Neutrophil (primary cell): ENCODE measurements at regions not wholly inside any gene's neighbourhood (a gene's known extent, or its start where the extent isn't known, plus 50 kb on each side); places are given as distances from the start of the nearest gene placed in this dataset.

Experiments used
- H3K27ac ChIP-seq: fragments of 200-600 bp; sonication (generic); 2 replicates; pipeline ENCODE4 v1.5.1; 2016; ENCODE audit warnings: mild to moderate bottlenecking, moderate library complexity
- H3K27me3 ChIP-seq: fragments of 200-600 bp; sonication (generic); 2 replicates; pipeline ENCODE4 v1.6.0; 2016; ENCODE audit warnings: mild to moderate bottlenecking
- H3K36me3 ChIP-seq: fragments of 200-600 bp; sonication (generic); 2 replicates; pipeline ENCODE4 v1.5.1; 2017
- H3K4me1 ChIP-seq, 2 experiments: fragments of 200-600 bp in 1 of 2; sonication (generic) in 1 of 2; 1 replicate in 1 of 2; 2 replicates in 1 of 2; pipeline versions ENCODE4 v1.5.1 to v1.6.1; 2013 to 2016; ENCODE audit warnings: low read depth in 1 of 2, low read length in 1 of 2, mild to moderate bottlenecking in 1 of 2, moderate library complexity in 1 of 2; ENCODE audit not compliant: control insufficient read depth in 1 of 2, insufficient read depth in 1 of 2
- H3K4me3 ChIP-seq, 2 experiments: fragments of 200-600 bp in 1 of 2; sonication (generic) in 1 of 2; 1 replicate in 1 of 2; 2 replicates in 1 of 2; pipeline ENCODE4 v1.5.1; 2013 to 2016; ENCODE audit warnings: low read depth in 1 of 2, low read length in 1 of 2, mild to moderate bottlenecking in 1 of 2, moderate library complexity in 1 of 2
- H3K9me3 ChIP-seq: fragments of 200-600 bp; sonication (generic); 2 replicates; pipeline ENCODE4 v1.5.1; 2016
- TF ChIP-seq, protein P1 (sequence below): fragments of 200-600 bp; sonication (generic); IDR thresholded peaks from 2 replicates; pipeline ENCODE4 v1.5.1; 2016; ENCODE audit warnings: antibody characterized with exemption

DNA sequence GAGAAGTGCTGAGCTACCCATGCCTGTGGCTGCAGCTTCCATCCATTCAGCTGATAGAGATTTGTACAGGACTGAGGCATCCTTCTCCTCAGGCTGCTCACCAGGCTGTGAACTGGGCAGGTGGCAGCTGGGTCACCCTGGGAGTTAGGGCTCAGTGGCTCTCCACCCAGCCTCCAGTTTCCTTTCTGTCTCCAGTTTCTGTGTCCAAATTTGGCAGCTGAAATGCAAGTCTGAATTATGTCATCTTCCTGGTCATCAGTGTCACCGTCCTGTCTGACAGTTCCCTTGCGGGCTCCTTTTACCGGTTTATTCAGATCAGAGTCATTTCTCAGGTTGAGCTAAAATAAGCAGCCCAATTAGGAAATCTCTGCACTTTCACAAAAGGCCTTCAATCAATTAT is 93.3 kb downstream of the EDN1 start:
- H3K27me3 ChIP-seq = no peaks in the 10 kb centered on the region
- no peaks in the 10 kb centered on the region for H3K36me3 ChIP-seq
- no peak overlapping the region for H3K4me3 ChIP-seq
- no peaks in the 10 kb centered on the region for H3K4me1 ChIP-seq
- TF ChIP-seq, protein P1, sequence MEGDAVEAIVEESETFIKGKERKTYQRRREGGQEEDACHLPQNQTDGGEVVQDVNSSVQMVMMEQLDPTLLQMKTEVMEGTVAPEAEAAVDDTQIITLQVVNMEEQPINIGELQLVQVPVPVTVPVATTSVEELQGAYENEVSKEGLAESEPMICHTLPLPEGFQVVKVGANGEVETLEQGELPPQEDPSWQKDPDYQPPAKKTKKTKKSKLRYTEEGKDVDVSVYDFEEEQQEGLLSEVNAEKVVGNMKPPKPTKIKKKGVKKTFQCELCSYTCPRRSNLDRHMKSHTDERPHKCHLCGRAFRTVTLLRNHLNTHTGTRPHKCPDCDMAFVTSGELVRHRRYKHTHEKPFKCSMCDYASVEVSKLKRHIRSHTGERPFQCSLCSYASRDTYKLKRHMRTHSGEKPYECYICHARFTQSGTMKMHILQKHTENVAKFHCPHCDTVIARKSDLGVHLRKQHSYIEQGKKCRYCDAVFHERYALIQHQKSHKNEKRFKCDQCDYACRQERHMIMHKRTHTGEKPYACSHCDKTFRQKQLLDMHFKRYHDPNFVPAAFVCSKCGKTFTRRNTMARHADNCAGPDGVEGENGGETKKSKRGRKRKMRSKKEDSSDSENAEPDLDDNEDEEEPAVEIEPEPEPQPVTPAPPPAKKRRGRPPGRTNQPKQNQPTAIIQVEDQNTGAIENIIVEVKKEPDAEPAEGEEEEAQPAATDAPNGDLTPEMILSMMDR = no peak
- H3K9me3 ChIP-seq = no peaks in the 10 kb centered on the region
- no peak overlapping the region for H3K27ac ChIP-seq

DNA sequence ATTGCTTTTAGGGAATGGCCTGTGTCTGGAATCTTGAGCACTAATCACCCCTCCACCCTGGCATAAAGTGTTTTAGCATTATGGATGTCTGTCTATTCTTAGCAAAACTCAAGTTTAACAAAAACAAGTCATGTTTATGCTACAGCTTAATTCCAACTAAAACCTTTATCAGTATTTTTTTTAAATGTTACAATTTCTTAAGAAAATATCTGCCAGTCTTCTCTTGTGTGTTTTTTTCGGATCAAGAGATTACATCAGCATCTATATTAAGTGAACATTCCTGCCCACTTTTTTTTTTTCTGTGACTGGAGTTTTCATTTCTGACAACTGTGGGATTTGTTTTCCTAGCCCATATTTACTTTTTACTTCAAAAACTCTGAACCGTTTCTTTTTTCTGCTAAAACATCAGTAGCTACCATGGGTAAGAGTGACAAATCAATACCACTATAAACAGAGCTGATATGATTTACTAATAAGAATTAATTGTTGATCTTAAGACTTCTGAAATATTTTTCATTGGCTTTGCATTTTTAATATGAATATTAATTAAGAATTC is 94.3 kb downstream of the EDN1 start:
- H3K4me1 ChIP-seq = no peaks in the 10 kb centered on the region
- H3K27ac ChIP-seq = no peak overlapping the region
- no peaks in the 10 kb centered on the region for H3K36me3 ChIP-seq
- no peak overlapping the region for H3K4me3 ChIP-seq
- TF ChIP-seq, protein P1 = no peak
- H3K9me3 ChIP-seq = no peaks in the 10 kb centered on the region
- no peaks in the 10 kb centered on the region for H3K27me3 ChIP-seq

DNA sequence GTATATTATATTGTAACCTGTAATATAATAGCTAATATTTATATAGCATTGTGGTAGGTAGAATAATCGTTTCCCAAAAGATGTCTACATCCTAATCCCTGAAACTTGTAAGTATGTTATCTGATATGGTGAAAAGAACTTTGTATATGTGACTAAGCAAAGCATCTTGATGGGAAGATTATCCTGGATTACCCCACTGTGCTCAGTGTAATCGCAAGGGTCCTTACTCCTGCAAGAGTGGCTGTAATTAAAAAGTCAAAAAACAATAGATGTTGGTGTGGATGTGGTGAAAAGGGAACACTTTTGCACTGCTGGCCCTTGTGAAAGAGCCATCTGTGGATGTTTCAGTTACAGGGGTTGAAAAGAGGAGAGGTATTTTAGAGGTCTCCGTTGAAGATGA is 95.2 kb downstream of the EDN1 start:
- TF ChIP-seq, protein P1 = no peak
- Histone ChIP-seq H3K4me1 (no peaks in the 10 kb centered on the region), H3K27me3 (no peaks in the 10 kb centered on the region), H3K9me3 (no peaks in the 10 kb centered on the region), H3K4me3 (no peak overlapping the region), H3K27ac (no peak overlapping the region), H3K36me3 (no peaks in the 10 kb centered on the region)

DNA sequence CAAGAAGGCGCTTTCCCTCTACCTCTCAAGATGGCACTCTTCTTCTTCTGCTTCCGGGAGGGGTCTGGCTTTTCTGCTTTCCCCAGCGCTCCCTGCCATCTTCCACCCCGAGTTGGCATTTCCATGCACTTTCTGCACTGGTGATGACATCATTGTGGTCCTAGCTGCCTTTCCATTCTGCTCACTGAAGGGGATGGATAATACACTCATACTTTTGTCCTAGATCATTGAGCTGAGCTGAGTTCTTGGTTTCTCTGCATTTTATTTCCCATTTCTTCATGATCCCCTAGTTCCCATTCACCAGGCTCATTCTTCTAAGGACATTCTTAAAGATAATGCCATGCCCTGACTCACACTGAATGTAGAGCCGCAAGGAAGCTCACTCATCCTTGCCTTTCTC is 96.7 kb downstream of the EDN1 start:
- no peak overlapping the region for H3K27ac ChIP-seq
- no peaks in the 10 kb centered on the region for H3K9me3 ChIP-seq
- no peaks in the 10 kb centered on the region for H3K4me1 ChIP-seq
- H3K27me3 ChIP-seq = no peaks in the 10 kb centered on the region
- TF ChIP-seq, protein P1 = no peak
- H3K36me3 ChIP-seq = no peaks in the 10 kb centered on the region
- no peak overlapping the region for H3K4me3 ChIP-seq

DNA sequence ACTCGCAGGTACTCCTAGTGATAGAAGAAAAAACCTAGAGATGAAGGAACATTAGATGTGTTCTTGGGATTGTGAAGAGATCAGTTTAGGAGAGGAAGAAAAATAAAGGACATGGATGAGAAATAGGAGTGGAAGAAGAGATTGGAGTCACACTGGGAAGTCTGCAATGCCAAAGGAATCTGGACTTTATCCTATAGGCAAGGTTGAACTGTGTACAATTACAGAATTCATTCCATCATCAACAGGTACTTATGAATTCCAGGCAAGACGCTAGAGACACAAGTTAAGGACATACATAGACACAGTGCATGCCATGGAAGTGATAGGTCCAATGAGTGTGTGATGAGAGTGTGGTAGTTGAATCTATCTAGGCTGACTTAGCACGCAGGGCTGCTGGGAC is 101.3 kb downstream of the EDN1 start:
- Histone ChIP-seq H3K36me3 (no peaks in the 10 kb centered on the region), H3K9me3 (no peaks in the 10 kb centered on the region), H3K4me1 (no peaks in the 10 kb centered on the region), H3K27me3 (no peaks in the 10 kb centered on the region), H3K4me3 (no peak overlapping the region), H3K27ac (no peak overlapping the region)
- TF ChIP-seq, protein P1 = no peak

DNA sequence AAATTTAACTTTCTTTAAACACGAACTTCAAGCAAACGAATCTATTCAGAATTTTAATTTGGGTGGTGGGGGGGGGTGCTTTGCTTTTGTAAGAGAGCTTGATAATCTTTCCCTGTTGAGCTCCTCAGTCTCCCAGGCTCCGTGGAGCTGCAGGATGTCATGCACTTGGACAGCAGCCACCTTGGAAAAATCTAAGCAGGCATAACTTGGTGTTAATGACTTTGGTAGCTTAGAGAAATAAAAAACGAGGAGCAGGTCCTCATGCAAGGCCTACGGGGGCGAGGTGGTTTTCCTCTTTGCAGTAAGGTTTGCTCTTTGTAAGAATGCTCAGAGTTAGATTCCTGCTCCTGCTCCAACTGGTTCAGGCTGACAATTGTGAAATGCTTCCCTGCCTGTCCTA is 102.3 kb downstream of the EDN1 start:
- TF ChIP-seq, protein P1 = no peak
- H3K27me3 ChIP-seq = no peaks in the 10 kb centered on the region
- H3K36me3 ChIP-seq = no peaks in the 10 kb centered on the region
- no peak overlapping the region for H3K4me3 ChIP-seq
- H3K4me1 ChIP-seq = no peaks in the 10 kb centered on the region
- H3K27ac ChIP-seq = no peak overlapping the region
- H3K9me3 ChIP-seq = no peaks in the 10 kb centered on the region
